Cardiac muscle cell (in vitro differentiated cells and primary cell): ENCODE measurements at regions not wholly inside any gene's neighbourhood (a gene's known extent, or its start where the extent isn't known, plus 50 kb on each side); places are given as distances from the start of the nearest gene placed in this dataset.
"Not testable (repeated sequence)": the region's sequence is repeated elsewhere in the genome, so short reads cannot be mapped to it uniquely, and the experiment has no call there.

ENCODE experiments used
- DNase-seq, 2 donors: peaks; one replicate each; pipeline versions ENCODE4 v3.0.0 to v3.0.0-alpha.2; 2010 to 2017; ENCODE audit warnings: low read depth in 1 of 2, low spot score in 1 of 2
- H3K27ac ChIP-seq: fragments of 200-600 bp; sonication (generic); 2 replicates; pipeline ENCODE4 v1.5.1; 2016
- H3K27me3 ChIP-seq: fragments of 200-600 bp; sonication (generic); 2 replicates; pipeline ENCODE4 v1.6.0; 2016; ENCODE audit warnings: control low read depth
- H3K36me3 ChIP-seq: fragments of 200-600 bp; sonication (generic); 2 replicates; pipeline ENCODE4 v1.5.1; 2016; ENCODE audit warnings: control low read depth
- H3K4me1 ChIP-seq: fragments of 200-600 bp; sonication (generic); 2 replicates; pipeline ENCODE4 v1.8.1; 2017; ENCODE audit warnings: low read depth, mild to moderate bottlenecking, mixed run types
- H3K4me3 ChIP-seq: fragments of 200-600 bp; sonication (generic); 2 replicates; pipeline ENCODE4 v1.5.1; 2016; ENCODE audit warnings: mild to moderate bottlenecking
- H3K9me3 ChIP-seq: fragments of 200-600 bp; sonication (generic); 2 replicates; pipeline ENCODE4 v1.5.1; 2017; ENCODE audit warnings: low read depth, mild to moderate bottlenecking, control low read depth
- CTCF ChIP-seq: IDR thresholded peaks from 2 replicates; pipeline ENCODE4 v1.5.1; 2012; ENCODE audit warnings: low read depth, mild to moderate bottlenecking, low read length

- no peak overlapping the region for H3K27ac ChIP-seq
- no peak for TF ChIP-seq CTCF
- no peak for DNase-seq
- no peak overlapping the region for H3K4me3 ChIP-seq
- H3K27me3 ChIP-seq: no peaks in the 10 kb centered on the region
- H3K4me1 ChIP-seq: no peaks in the 10 kb centered on the region
- H3K36me3 ChIP-seq: no peaks in the 10 kb centered on the region
- no peaks in the 10 kb centered on the region for H3K9me3 ChIP-seq
These were observed 156.5 kb downstream of the KCNRG start for GRCh38 chr13:50171590-50172282.

- H3K27ac ChIP-seq, H3K9me3 ChIP-seq, H3K27me3 ChIP-seq, DNase-seq, H3K36me3 ChIP-seq, H3K4me3 ChIP-seq, H3K4me1 ChIP-seq: not testable (repeated sequence)
These were observed 157.8 kb downstream of the KCNRG start for GRCh38 chr13:50173045-50173444.

GRCh38 chr13:50174630-50175029 lies 159.4 kb downstream of the KCNRG start:
- no peak for TF ChIP-seq CTCF
- Histone ChIP-seq H3K9me3 (no peaks in the 10 kb centered on the region), H3K4me1 (no peaks in the 10 kb centered on the region), H3K4me3 (no peak overlapping the region), H3K27me3 (no peaks in the 10 kb centered on the region), H3K36me3 (no peaks in the 10 kb centered on the region), H3K27ac (no peak overlapping the region)
- DNase-seq: no peak

GRCh38 chr13:50179977-50180376 lies 164.7 kb downstream of the KCNRG start:
- Histone ChIP-seq H3K27ac (no peak overlapping the region), H3K9me3 (no peaks in the 10 kb centered on the region), H3K4me3 (no peak overlapping the region), H3K36me3 (no peaks in the 10 kb centered on the region), H3K27me3 (no peaks in the 10 kb centered on the region), H3K4me1 (no peaks in the 10 kb centered on the region)
- TF ChIP-seq CTCF: no peak
- DNase-seq: no peak

GRCh38 chr13:50185769-50186763 lies 170.8 kb downstream of the KCNRG start:
- not testable (repeated sequence) for H3K27ac ChIP-seq, H3K9me3 ChIP-seq, H3K4me3 ChIP-seq, H3K36me3 ChIP-seq, H3K4me1 ChIP-seq, H3K27me3 ChIP-seq, DNase-seq

- no peak for TF ChIP-seq CTCF
- no peak overlapping the region for H3K4me3 ChIP-seq
- no peaks in the 10 kb centered on the region for H3K27me3 ChIP-seq
- no peaks in the 10 kb centered on the region for H3K36me3 ChIP-seq
- no peaks in the 10 kb centered on the region for H3K4me1 ChIP-seq
- H3K27ac ChIP-seq: no peak overlapping the region
- DNase-seq: no peak
- no peaks in the 10 kb centered on the region for H3K9me3 ChIP-seq
These were observed 172.2 kb downstream of the KCNRG start for GRCh38 chr13:50187352-50188029.
